T-cell (primary cell): ENCODE measurements at regions not wholly inside any gene's neighbourhood (a gene's known extent, or its start where the extent isn't known, plus 50 kb on each side); places are given as distances from the start of the nearest gene placed in this dataset.
"Not testable (repeated sequence)": the region's sequence is repeated elsewhere in the genome, so short reads cannot be mapped to it uniquely, and the experiment has no call there.

ENCODE experiments used
- ATAC-seq, 4 experiments: fragments of 200-7000 bp in 3 of 4; fragments of 150-1000 bp in 1 of 4; cut with Tn5 transposase; replicated peaks in 1 of 4; 1 replicate in 3 of 4; 2 replicates in 1 of 4; pipeline ENCODE4 v1.10.0; 2021; ENCODE audit warnings: moderate library complexity in 3 of 4, mild to moderate bottlenecking in 2 of 4, moderate number of reproducible peaks in 1 of 4
- CTCF ChIA-PET, 2 donors: fragments of 300-600 bp; sonication (Branson Sonifier 250); formaldehyde crosslinking; loops; one replicate each; lab custom pipeline; 2022; ENCODE audit warnings: antibody characterized with exemption in 2 of 2; lab: Charles Lee
- POLR2A ChIA-PET, 2 donors: fragments of 300-600 bp; sonication (Branson Sonifier 250); formaldehyde crosslinking; loops; one replicate each; lab custom pipeline; 2022; ENCODE audit warnings: antibody characterized with exemption in 2 of 2; lab: Charles Lee
- DNase-seq, 35 experiments: peaks; one replicate each; pipeline versions ENCODE4 v3.0.0 to v3.0.0-alpha.2; 2013 to 2023
- H3K27ac ChIP-seq: one replicate; pipeline ENCODE4 v1.5.1; 2013; ENCODE audit warnings: low read length
- H3K27me3 ChIP-seq, 2 experiments: replicated peaks in 1 of 2; 1 replicate in 1 of 2; 2 replicates in 1 of 2; pipeline versions ENCODE4 v1.6.1 to v1.7.0; 2013; ENCODE audit warnings: low read length in 1 of 2, mixed read lengths in 1 of 2; ENCODE audit not compliant: control insufficient read depth in 2 of 2, insufficient read depth in 2 of 2; ENCODE audit errors: extremely low read depth in 1 of 2
- H3K36me3 ChIP-seq, 2 donors: 1 replicate in 1 of 2; 2 replicates in 1 of 2; pipeline versions ENCODE4 v1.6.1 to v1.7.0; 2013; ENCODE audit warnings: low read length in 1 of 2; ENCODE audit not compliant: control insufficient read depth in 2 of 2, insufficient read depth in 1 of 2; ENCODE audit errors: extremely low read depth in 1 of 2
- H3K4me1 ChIP-seq, 2 experiments: 1 replicate in 1 of 2; 2 replicates in 1 of 2; pipeline versions ENCODE4 v1.6.1 to v1.7.0; 2013; ENCODE audit warnings: low read length in 2 of 2, mixed read lengths in 1 of 2; ENCODE audit not compliant: insufficient read depth in 2 of 2, control insufficient read depth in 1 of 2; ENCODE audit errors: extremely low read depth in 1 of 2
- H3K4me3 ChIP-seq, 2 donors: 1 replicate in 1 of 2; 2 replicates in 1 of 2; pipeline versions ENCODE4 v1.5.1 to v1.7.0; 2013; ENCODE audit warnings: mild to moderate bottlenecking in 2 of 2, low read length in 1 of 2, moderate library complexity in 1 of 2; ENCODE audit not compliant: control insufficient read depth in 1 of 2; ENCODE audit errors: extremely low read depth in 1 of 2
- H3K9me3 ChIP-seq: 2 replicates; pipeline ENCODE4 v1.7.0; 2013
- H3K27ac Mint-ChIP-seq, 2 donors: one replicate each; pipeline ENCODE4 v1.8.0; 2020 to 2021; ENCODE audit warnings: mild to moderate bottlenecking in 2 of 2, mixed read lengths in 2 of 2
- H3K27me3 Mint-ChIP-seq, 2 donors: one replicate each; pipeline ENCODE4 v1.8.0; 2021 to 2022; ENCODE audit warnings: mixed read lengths in 2 of 2
- H3K36me3 Mint-ChIP-seq: one replicate; pipeline ENCODE4 v1.8.0; 2021; ENCODE audit warnings: mixed read lengths
- H3K4me1 Mint-ChIP-seq, 3 donors: one replicate each; pipeline ENCODE4 v1.8.0; 2020 to 2022; ENCODE audit warnings: mixed read lengths in 3 of 3, mild to moderate bottlenecking in 1 of 3
- H3K4me3 Mint-ChIP-seq, 3 donors: one replicate each; pipeline ENCODE4 v1.8.0; 2020 to 2022; ENCODE audit warnings: mild to moderate bottlenecking in 3 of 3, mixed read lengths in 3 of 3, moderate library complexity in 3 of 3
- H3K9me3 Mint-ChIP-seq, 3 donors: one replicate each; pipeline ENCODE4 v1.8.0; 2020 to 2022; ENCODE audit warnings: mixed read lengths in 3 of 3
- WGBS: methylation state at CpG from one replicate; pipeline ENCODE4 v1.1.5; 2013; ENCODE audit warnings: missing lambda C conversion rate; ENCODE audit not compliant: insufficient coverage; 5-methylcytosine and 5-hydroxymethylcytosine counted together

GRCh38 chr20:29073640-29074039 is 2183.8 kb upstream of the DEFB115 start:
- ATAC-seq, H3K27ac Mint-ChIP-seq, CTCF ChIA-PET, H3K4me1 Mint-ChIP-seq, H3K36me3 Mint-ChIP-seq, H3K36me3 ChIP-seq, H3K4me3 Mint-ChIP-seq, H3K27me3 ChIP-seq, POLR2A ChIA-PET, DNase-seq, H3K27me3 Mint-ChIP-seq, H3K4me1 ChIP-seq, H3K27ac ChIP-seq, H3K9me3 ChIP-seq, H3K4me3 ChIP-seq: not testable (repeated sequence)
- peaks cover 21 to 41% (median 23%) of the 10 kb centered on the region in 3 donors for H3K9me3 Mint-ChIP-seq
- WGBS: 69% methylated on average over 6 of the region's 8 CpGs

GRCh38 chr20:29079769-29080690 is 2177.4 kb upstream of the DEFB115 start:
- H3K27ac ChIP-seq: no peak overlapping the region
- ATAC-seq (peak in 3 of 4 experiments; percentile 55 to 69 (median 69)), DNase-seq (peak in 4 of 35 experiments; percentile 2 to 24 (median 8))
- no peaks in the 10 kb centered on the region for H3K4me1 ChIP-seq
- no peaks in the 10 kb centered on the region for H3K27me3 ChIP-seq
- POLR2A ChIA-PET: no interaction called here
- 53% methylated on average over 61 of the region's 68 CpGs for WGBS
- Mint-ChIP-seq H3K27ac (no peak overlapping the region), H3K4me3 (peak overlapping the region in 2 of 3 donors; percentile 34 to 59), H3K4me1 (no peaks in the 10 kb centered on the region), H3K36me3 (no peaks in the 10 kb centered on the region), H3K27me3 (no peaks in the 10 kb centered on the region), H3K9me3 (peaks cover 26 to 42% (median 36%) of the 10 kb centered on the region in 3 donors)
- H3K9me3 ChIP-seq: no peaks in the 10 kb centered on the region
- H3K36me3 ChIP-seq: no peaks in the 10 kb centered on the region
- CTCF ChIA-PET: no interaction called here
- no peak overlapping the region for H3K4me3 ChIP-seq

- H3K4me1 Mint-ChIP-seq, H3K36me3 Mint-ChIP-seq, DNase-seq, H3K36me3 ChIP-seq, H3K4me3 Mint-ChIP-seq, H3K27ac Mint-ChIP-seq, H3K4me3 ChIP-seq, H3K27ac ChIP-seq, CTCF ChIA-PET, H3K27me3 ChIP-seq, ATAC-seq, H3K27me3 Mint-ChIP-seq, H3K9me3 ChIP-seq, POLR2A ChIA-PET, H3K4me1 ChIP-seq: not testable (repeated sequence)
- peaks cover 28 to 39% (median 28%) of the 10 kb centered on the region in 3 donors for H3K9me3 Mint-ChIP-seq
- WGBS: no CpG with 5 or more reads among the region's 1 CpG
Observed at GRCh38 chr20:29081712-29082111, 2175.8 kb upstream of the DEFB115 start.

- Mint-ChIP-seq H3K9me3 (peaks cover 21 to 33% (median 26%) of the 10 kb centered on the region in 3 donors), H3K4me1 (no peaks in the 10 kb centered on the region), H3K27ac (no peak overlapping the region), H3K4me3 (no peak overlapping the region), H3K36me3 (no peaks in the 10 kb centered on the region), H3K27me3 (no peaks in the 10 kb centered on the region)
- ChIA-PET POLR2A (no interaction called here), CTCF (interaction anchor here in 1 of 2 donors (0.6 kb wide), 1 partner anchor 28 kb away, joined by 3 read pairs; no protein-coding TSS in a partner anchor)
- ATAC-seq (no peak), DNase-seq (no peak)
- Histone ChIP-seq H3K9me3 (no peaks in the 10 kb centered on the region), H3K4me3 (no peak overlapping the region), H3K36me3 (no peaks in the 10 kb centered on the region), H3K27me3 (no peaks in the 10 kb centered on the region), H3K27ac (no peak overlapping the region), H3K4me1 (no peaks in the 10 kb centered on the region)
- no CpG with 5 or more reads among the region's 1 CpG for WGBS
Observed at GRCh38 chr20:29085625-29086024, 2171.8 kb upstream of the DEFB115 start.

GRCh38 chr20:29086145-29086718 is 2171.2 kb upstream of the DEFB115 start:
- H3K9me3 ChIP-seq, H3K27ac ChIP-seq, ATAC-seq, H3K27ac Mint-ChIP-seq, DNase-seq, CTCF ChIA-PET, POLR2A ChIA-PET, H3K27me3 ChIP-seq, H3K4me3 ChIP-seq, H3K27me3 Mint-ChIP-seq, H3K36me3 ChIP-seq, H3K4me1 ChIP-seq, H3K36me3 Mint-ChIP-seq, H3K4me1 Mint-ChIP-seq, H3K4me3 Mint-ChIP-seq: not testable (repeated sequence)
- WGBS: 96% methylated on average over 4 of the region's 11 CpGs
- peaks cover 21 to 36% (median 29%) of the 10 kb centered on the region in 3 donors for H3K9me3 Mint-ChIP-seq

GRCh38 chr20:29086938-29087337 is 2170.5 kb upstream of the DEFB115 start:
- WGBS: 79% methylated on average over 2 of the region's 2 CpGs
- Histone ChIP-seq H3K9me3 (no peaks in the 10 kb centered on the region), H3K27me3 (no peaks in the 10 kb centered on the region), H3K36me3 (no peaks in the 10 kb centered on the region), H3K4me3 (no peak overlapping the region), H3K4me1 (no peaks in the 10 kb centered on the region), H3K27ac (no peak overlapping the region)
- no peak for DNase-seq
- ChIA-PET POLR2A (no interaction called here), CTCF (no interaction called here)
- H3K9me3 Mint-ChIP-seq: peaks cover 18 to 37% (median 30%) of the 10 kb centered on the region in 3 donors
- no peaks in the 10 kb centered on the region for H3K27me3 Mint-ChIP-seq
- no peak overlapping the region for H3K4me3 Mint-ChIP-seq
- no peaks in the 10 kb centered on the region for H3K4me1 Mint-ChIP-seq
- no peak for ATAC-seq
- H3K36me3 Mint-ChIP-seq: no peaks in the 10 kb centered on the region
- H3K27ac Mint-ChIP-seq: no peak overlapping the region
